ENCODE measurements at regions not wholly inside any gene's neighbourhood (a gene's known extent, or its start where the extent isn't known, plus 50 kb on each side); places are given as distances from the start of the nearest gene placed in this dataset.

DNA sequence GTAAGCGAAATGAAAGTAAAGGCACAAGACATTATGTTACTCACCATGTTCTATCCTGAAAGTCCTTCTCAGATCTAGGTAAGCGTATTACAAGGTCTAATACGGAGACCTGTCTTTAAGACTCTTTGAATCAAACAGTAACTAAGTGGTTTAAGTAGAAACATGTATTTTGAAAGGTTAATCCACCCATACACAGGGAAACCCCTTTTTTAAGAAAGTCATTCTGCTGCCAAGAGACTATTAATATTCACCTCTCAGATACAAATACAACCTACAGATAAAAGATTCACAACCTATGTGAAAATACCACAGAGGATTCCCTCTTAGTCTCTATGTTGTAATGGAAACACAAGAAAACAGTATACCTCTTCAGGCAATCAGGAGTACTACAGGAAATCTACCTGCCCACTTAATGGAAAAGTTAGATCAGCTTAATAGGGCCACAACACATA, 63.2 kb upstream of the TNIP3 start:
- no peak for DNase-seq (ENCODE audit: low spot score)

DNA sequence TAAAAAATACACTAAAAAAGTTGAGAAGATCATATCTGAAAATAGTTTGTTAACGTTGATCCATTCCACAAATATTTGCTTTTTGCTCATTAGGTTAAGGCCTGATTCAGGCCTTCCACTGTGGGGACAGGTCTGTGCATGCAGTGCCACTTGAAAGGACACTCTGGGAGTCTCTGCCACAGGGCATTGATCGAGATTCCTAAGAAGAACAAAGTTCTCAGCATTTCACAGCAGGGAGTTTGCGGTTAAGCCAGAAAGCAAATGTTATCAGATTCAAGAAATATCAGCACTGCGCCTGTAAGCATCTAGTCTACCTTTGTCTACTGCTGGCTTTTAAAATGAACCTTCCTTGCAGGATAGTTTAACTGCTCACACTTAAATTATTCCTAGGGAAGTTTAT, 62.2 kb upstream of the TNIP3 start:
- DNase-seq (ENCODE audit: low spot score): no peak

DNA sequence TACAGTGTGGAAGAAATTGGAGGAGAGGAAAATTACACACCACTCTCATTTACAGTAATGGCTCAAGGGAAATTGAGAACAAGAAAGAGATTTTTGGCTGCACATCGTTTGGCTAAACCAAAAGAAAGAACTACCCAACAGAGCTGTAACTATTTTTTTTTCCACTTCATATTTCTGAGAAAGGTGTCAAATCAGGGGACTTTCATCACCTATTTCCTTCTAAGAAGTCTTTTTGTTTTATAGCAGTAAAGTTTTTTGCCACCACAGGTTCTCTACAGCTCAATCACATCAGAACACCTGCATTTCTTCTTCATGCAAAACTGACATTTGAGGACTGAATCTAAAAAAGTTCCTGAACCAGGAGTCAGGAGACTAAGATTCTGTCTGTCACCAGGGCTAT, 57.5 kb upstream of the TNIP3 start:
- DNase-seq (ENCODE audit: low spot score): no peak

DNA sequence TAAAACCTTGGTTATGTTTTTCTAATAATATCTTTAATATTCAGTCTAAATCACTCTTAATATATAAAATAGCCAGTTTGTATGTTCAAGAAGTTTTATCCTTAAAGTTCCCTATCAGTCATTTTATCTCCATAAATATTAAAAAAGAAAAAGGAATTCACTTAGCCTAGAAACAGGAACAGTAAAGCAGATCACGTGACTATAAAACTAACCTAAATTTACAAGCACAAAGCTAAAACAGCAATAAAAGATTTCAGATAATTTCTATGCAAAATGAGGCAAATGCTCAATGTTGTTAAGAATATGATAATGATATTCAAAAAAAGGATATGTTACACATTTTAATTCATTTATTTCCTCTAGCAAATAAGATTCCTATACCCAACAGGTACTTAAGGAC, 57.1 kb upstream of the TNIP3 start:
- no peak for DNase-seq (ENCODE audit: low spot score)

DNA sequence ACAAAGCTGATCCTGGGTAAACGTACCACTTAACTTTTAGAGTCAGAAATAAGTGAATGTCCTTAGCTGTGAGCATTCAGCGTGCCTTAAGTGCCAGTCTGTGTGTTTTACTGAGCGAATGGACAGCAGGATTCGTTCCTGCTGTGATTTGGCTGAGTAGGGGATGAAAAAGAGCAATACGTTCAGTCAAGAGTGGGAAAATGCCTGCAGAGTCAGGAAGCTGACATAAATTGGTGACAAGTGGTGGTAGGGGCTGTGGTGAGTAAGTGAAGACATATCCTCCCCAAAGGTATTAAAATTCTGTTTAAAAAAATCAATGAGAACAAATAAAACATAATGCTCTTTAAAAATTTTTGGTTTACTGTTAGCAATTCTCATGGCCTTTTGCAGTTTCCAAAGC, 56.6 kb upstream of the TNIP3 start:
- no peak for DNase-seq (ENCODE audit: low spot score)

DNA sequence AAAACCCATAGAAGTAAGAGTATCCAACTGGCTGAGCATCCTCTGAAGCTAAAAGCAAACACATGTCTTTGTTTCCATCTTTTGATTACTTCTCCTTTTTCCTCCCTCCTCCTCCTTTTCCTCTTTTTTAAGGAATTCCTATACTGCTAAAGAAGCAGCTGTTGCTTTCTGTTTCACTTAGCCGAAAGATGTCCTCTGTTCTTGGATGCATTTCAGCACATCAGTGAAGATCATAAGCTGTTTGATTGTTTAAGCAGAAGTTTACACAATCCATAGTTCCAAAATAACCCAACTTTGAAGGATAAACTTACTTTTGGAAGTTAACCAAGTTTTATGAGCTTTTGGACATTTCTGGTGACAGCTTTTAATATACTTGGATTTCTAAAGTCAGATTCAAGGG, 55.1 kb upstream of the TNIP3 start:
- DNase-seq (ENCODE audit: low spot score): no peak

DNA sequence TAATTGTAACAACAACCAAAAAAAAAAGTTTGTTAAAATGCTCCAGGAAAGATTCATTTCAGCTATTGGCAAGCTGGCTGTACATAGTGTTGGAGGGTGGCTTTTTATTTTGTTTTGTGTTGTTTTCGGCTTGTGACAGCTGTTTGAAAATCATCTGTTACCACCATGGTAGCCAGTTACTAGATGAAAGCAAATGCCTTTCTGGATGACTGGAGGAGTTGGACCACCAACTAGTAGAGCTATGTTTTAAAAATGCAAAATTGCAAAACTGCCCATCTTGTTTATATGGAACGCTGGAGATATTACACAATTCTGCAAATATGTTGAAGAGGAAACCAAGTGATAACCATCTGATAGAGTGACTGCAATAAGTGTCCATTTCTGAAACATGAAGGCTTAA, 53.2 kb upstream of the TNIP3 start:
- DNase-seq (ENCODE audit: low spot score): no peak

DNA sequence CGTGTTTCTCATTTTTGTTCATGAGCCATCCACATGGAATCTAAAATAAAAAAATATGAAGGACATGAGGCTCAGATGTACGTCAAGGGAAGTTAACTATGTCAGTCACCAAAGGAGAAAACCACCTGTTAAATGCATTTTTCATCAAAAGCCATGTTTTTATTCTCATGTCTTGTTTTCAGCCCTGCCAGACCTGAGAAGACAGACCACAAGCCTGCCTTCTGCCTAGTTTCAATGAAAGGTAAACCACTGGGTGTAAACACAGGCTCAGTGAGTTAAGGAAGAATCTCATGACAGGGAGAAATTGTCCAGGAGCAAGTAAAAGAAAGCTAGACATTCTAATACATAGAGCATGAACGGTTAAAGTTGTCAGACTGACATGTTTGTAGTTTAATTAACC, 52.3 kb upstream of the TNIP3 start:
- DNase-seq (ENCODE audit: low spot score): no peak

DNA sequence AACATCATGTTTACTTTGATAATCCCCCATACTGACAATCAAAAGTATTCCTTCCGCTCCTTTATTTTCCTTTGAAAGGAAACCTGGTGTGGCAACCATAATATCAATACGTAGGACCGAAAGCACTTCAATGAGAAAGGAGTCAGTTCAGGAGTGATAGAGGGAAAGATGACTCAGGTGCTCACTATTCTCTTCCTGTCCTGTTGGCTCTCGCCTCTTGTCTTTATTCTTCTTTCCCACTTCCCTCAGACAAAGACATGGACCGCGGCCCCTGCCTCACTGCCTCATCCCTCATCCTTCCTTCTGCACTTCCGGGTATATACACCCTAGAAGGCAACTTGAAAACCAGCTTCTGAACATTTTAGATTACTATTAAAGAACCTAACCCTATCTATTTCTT, 49.8 kb upstream of the TNIP3 start:
- no peak for DNase-seq (ENCODE audit: low spot score)
